ENCODE measurements at regions not wholly inside any gene's neighbourhood (a gene's known extent, or its start where the extent isn't known, plus 50 kb on each side); places are given as distances from the start of the nearest gene placed in this dataset.

- TF ChIP-seq CTCF (IDR thresholded peaks at IDR 0.05; ENCODE audit: low read depth, low read length) (no peak), POLR2A (IDR thresholded peaks at IDR 0.05; ENCODE audit: extremely low read depth, insufficient read length) (no peak), MYC (IDR thresholded peaks at IDR 0.05; ENCODE audit: low read depth, low read length) (no peak), MAX (IDR thresholded peaks at IDR 0.05; ENCODE audit: low read depth, low read length) (no peak)
- DNase-seq (ENCODE audit: low read depth), result no peak
- no peak overlapping the region for H3K4me3 ChIP-seq (ENCODE audit: low read depth, low read length)
These were observed 714.7 kb downstream of the BRD1 start for GRCh38 chr22:49112661-49113626.

- H3K4me3 ChIP-seq (ENCODE audit: low read depth, low read length), result no peak overlapping the region
These were observed 715.5 kb downstream of the BRD1 start for GRCh38 chr22:49112176-49112575.

GRCh38 chr22:49111085-49111484 is 716.6 kb downstream of the BRD1 start:
- no peak for DNase-seq (ENCODE audit: low read depth)
- no peak for TF ChIP-seq MAX (IDR thresholded peaks at IDR 0.05; ENCODE audit: low read depth, low read length)
- TF ChIP-seq CTCF (IDR thresholded peaks at IDR 0.05; ENCODE audit: low read depth, low read length), result no peak
- no peak for TF ChIP-seq MYC (IDR thresholded peaks at IDR 0.05; ENCODE audit: low read depth, low read length)
- no peak for TF ChIP-seq POLR2A (IDR thresholded peaks at IDR 0.05; ENCODE audit: extremely low read depth, insufficient read length)
- no peak overlapping the region for H3K4me3 ChIP-seq (ENCODE audit: low read depth, low read length)

More at GRCh38 chr22:49112176-49112575, 715.5 kb downstream of the BRD1 start:
- TF ChIP-seq MYC (IDR thresholded peaks at IDR 0.05; ENCODE audit: low read depth, low read length) (no peak), CTCF (IDR thresholded peaks at IDR 0.05; ENCODE audit: low read depth, low read length) (no peak), POLR2A (IDR thresholded peaks at IDR 0.05; ENCODE audit: extremely low read depth, insufficient read length) (no peak), MAX (IDR thresholded peaks at IDR 0.05; ENCODE audit: low read depth, low read length) (no peak)
- no peak for DNase-seq (ENCODE audit: low read depth)

GRCh38 chr22:49108636-49109315 is 718.9 kb downstream of the BRD1 start:
- no peak for DNase-seq (ENCODE audit: low read depth)
- no peak for TF ChIP-seq POLR2A (IDR thresholded peaks at IDR 0.05; ENCODE audit: extremely low read depth, insufficient read length)
- TF ChIP-seq MAX (IDR thresholded peaks at IDR 0.05; ENCODE audit: low read depth, low read length), result no peak
- TF ChIP-seq CTCF (IDR thresholded peaks at IDR 0.05; ENCODE audit: low read depth, low read length), result no peak
- no peak for TF ChIP-seq MYC (IDR thresholded peaks at IDR 0.05; ENCODE audit: low read depth, low read length)
- no peak overlapping the region for H3K4me3 ChIP-seq (ENCODE audit: low read depth, low read length)

GRCh38 chr22:49107961-49108530 is 719.6 kb downstream of the BRD1 start:
- H3K4me3 ChIP-seq (ENCODE audit: low read depth, low read length), result no peak overlapping the region
- no peak for TF ChIP-seq MAX (IDR thresholded peaks at IDR 0.05; ENCODE audit: low read depth, low read length)
- TF ChIP-seq CTCF (IDR thresholded peaks at IDR 0.05; ENCODE audit: low read depth, low read length), result no peak
- no peak for TF ChIP-seq MYC (IDR thresholded peaks at IDR 0.05; ENCODE audit: low read depth, low read length)
- no peak for TF ChIP-seq POLR2A (IDR thresholded peaks at IDR 0.05; ENCODE audit: extremely low read depth, insufficient read length)
- no peak for DNase-seq (ENCODE audit: low read depth)

Data from NB4 (cell line).